ENCODE measurements at regions not wholly inside any gene's neighbourhood (a gene's known extent, or its start where the extent isn't known, plus 50 kb on each side); places are given as distances from the start of the nearest gene placed in this dataset.

GRCh38 chr2:48258481-48259149, 55.9 kb upstream of the FOXN2 start:
- no peak overlapping the region for H3K4me3 ChIP-seq (ENCODE audit: low read depth, low read length)
- DNase-seq (ENCODE audit: low read depth): no peak
- TF ChIP-seq, protein P1, sequence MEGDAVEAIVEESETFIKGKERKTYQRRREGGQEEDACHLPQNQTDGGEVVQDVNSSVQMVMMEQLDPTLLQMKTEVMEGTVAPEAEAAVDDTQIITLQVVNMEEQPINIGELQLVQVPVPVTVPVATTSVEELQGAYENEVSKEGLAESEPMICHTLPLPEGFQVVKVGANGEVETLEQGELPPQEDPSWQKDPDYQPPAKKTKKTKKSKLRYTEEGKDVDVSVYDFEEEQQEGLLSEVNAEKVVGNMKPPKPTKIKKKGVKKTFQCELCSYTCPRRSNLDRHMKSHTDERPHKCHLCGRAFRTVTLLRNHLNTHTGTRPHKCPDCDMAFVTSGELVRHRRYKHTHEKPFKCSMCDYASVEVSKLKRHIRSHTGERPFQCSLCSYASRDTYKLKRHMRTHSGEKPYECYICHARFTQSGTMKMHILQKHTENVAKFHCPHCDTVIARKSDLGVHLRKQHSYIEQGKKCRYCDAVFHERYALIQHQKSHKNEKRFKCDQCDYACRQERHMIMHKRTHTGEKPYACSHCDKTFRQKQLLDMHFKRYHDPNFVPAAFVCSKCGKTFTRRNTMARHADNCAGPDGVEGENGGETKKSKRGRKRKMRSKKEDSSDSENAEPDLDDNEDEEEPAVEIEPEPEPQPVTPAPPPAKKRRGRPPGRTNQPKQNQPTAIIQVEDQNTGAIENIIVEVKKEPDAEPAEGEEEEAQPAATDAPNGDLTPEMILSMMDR (IDR thresholded peaks at IDR 0.05; ENCODE audit: insufficient read depth, low read length): no peak

DNA sequence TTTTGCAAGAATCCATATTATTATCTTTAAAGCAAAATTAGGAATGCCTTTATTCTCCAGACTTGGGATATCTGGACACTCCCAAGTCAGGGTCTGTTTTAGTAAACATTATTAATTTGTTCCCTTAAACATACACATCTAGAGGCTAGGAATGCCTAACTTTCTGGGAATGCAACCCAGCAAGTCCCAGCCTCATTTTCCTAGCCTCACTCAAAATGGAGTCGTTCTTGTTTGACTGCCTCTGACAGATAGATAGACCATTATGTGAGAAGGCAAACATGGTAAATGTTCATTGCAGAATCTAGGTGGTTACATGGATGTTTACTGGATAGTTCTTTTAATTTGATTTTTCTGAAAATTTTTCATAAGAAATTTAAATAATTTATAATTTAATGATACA, 54.7 kb upstream of the FOXN2 start:
- no peak for DNase-seq (ENCODE audit: low read depth)
- TF ChIP-seq, protein P1 (IDR thresholded peaks at IDR 0.05; ENCODE audit: insufficient read depth, low read length): no peak
- H3K4me3 ChIP-seq (ENCODE audit: low read depth, low read length): no peak overlapping the region

- H3K4me3 ChIP-seq (ENCODE audit: low read depth, low read length): no peak overlapping the region
- DNase-seq (ENCODE audit: low read depth): no peak
- TF ChIP-seq, protein P1 (IDR thresholded peaks at IDR 0.05; ENCODE audit: insufficient read depth, low read length): no peak
Observed at GRCh38 chr2:48264627-48265026, 49.9 kb upstream of the FOXN2 start.

Measured in fibroblast of the aortic adventitia (primary cell).